ENCODE measurements at regions not wholly inside any gene's neighbourhood (a gene's known extent, or its start where the extent isn't known, plus 50 kb on each side); places are given as distances from the start of the nearest gene placed in this dataset.

DNA sequence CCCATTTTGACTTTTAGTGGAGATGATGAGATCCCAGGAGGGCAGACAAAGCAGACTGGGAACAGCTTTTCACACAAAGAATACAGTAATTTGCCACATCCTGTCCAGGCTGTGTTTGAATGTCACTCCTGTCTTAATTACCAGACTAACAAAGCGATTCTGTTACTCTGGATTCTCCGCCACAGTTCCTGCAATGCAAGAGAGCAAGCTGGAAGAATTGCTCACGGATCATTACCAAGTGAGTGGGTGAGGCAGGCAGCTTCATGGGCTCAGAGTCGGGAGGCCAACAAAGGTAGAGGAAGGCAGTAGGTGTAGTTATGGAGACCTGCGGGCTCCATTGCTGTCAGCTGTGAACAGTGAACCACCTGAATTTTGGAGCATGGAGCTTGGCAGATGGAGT lies 250.5 kb upstream of the ATP5MC3 start:
- Mint-ChIP-seq H3K27ac (ENCODE audit: unreplicated experiment) (no peak overlapping the region), H3K4me1 (ENCODE audit: unreplicated experiment) (no peaks in the 10 kb centered on the region), H3K36me3 (ENCODE audit: unreplicated experiment) (no peaks in the 10 kb centered on the region), H3K4me3 (ENCODE audit: unreplicated experiment) (no peak overlapping the region), H3K27me3 (ENCODE audit: unreplicated experiment) (no peaks in the 10 kb centered on the region), H3K9me3 (ENCODE audit: unreplicated experiment) (peaks cover 5% of the 10 kb centered on the region)
- DNase-seq (ENCODE audit: extremely low spot score, unreplicated experiment) = no peak
- no peak for TF ChIP-seq CTCF (IDR thresholded peaks at IDR 0.05)

DNA sequence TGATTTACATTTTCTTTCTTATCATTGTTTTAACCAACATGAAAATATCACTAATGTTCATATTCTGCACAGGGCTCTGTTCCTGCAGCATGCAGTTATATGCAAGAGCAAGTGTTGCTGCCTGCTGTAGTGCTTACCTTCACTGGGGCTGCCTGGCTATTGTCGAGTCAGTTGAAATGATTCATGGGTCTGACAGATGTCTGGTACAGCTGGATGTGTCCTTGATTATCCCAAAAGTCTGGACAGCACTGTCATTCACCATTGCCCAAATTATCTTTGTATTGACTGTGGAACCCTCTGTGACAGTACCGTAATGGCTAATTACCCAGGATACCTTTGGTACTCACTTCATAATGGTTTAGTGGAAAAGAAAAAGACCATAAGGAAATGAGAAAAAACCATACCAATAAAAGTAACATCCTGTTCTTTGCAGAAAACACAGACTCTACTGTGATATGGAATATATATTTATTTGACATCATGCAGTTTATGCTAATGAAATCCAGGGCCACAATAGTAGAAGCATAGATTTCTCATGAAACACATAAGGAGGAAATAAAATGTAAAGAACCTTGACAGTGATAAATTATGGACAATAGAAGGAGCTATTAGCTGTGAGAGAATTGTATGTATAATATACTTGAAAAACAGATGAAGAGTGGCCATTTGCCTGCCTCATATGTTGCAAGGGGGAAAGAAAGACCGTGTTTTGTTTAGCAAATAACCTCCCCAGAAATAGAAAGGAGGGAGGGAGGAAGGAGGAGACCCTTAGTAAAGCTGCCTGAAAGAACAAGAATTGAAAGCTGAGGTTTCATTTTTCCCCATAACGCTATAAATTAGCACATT lies 249.8 kb upstream of the ATP5MC3 start:
- Mint-ChIP-seq H3K9me3 (ENCODE audit: unreplicated experiment) (peaks cover 5% of the 10 kb centered on the region), H3K36me3 (ENCODE audit: unreplicated experiment) (no peaks in the 10 kb centered on the region), H3K27me3 (ENCODE audit: unreplicated experiment) (no peaks in the 10 kb centered on the region), H3K4me1 (ENCODE audit: unreplicated experiment) (no peaks in the 10 kb centered on the region), H3K4me3 (ENCODE audit: unreplicated experiment) (no peak overlapping the region), H3K27ac (ENCODE audit: unreplicated experiment) (no peak overlapping the region)
- no peak for DNase-seq (ENCODE audit: extremely low spot score, unreplicated experiment)
- TF ChIP-seq CTCF (IDR thresholded peaks at IDR 0.05) = no peak

DNA sequence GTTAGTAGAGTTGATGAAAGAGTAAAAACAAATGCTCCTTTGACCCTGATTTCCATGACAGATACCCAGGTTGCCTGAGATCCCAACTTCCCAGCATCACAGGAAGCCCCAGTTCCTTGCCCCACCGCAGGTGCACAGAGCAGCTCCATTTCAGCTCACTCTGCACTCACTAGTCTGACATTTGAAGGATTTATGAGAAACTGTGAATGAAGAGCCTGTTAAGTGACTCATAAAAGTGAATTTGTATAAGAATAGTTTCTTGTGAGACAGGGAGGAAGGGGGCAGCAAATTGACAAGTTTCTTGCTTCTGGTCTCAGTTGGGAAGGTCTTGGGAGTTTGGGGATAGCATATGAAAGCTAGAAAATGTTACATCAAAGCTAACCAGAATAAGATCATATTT lies 248.7 kb upstream of the ATP5MC3 start:
- no peaks in the 10 kb centered on the region for H3K36me3 Mint-ChIP-seq (ENCODE audit: unreplicated experiment)

DNA sequence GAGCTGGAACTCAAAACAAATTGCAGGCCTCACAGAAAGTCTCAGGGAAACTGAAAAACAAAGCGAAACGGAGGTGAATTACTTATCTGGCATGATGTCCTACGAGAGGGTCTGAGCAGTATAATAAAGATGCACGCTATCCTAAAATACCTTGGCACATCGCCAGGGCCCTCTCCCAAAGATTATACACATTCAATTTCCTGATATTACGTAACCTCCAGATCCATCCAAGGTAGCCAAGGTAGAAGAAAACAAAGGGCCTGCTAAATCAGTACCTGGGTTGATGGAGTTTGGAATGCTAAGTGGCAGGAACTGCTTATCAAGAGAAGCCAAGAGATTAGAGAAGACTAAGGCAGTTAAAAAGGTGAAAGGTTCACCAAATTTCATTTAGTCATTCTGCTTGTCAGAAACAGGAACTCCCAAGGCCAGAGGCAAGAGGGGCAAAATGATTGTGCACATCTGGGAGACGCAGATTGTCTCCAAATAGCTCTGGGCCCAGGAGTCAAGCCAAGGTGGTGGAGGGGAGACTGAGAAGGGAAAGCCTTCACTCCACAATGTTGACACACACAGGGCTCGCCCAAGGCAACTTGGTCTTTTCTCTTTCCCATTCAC lies 236.8 kb upstream of the ATP5MC3 start:
- H3K27ac Mint-ChIP-seq (ENCODE audit: unreplicated experiment) = no peak overlapping the region
- TF ChIP-seq CTCF (IDR thresholded peaks at IDR 0.05) = no peak
- H3K4me3 Mint-ChIP-seq (ENCODE audit: unreplicated experiment) = no peak overlapping the region
- peaks cover 7% of the 10 kb centered on the region for H3K27me3 Mint-ChIP-seq (ENCODE audit: unreplicated experiment)
- H3K9me3 Mint-ChIP-seq (ENCODE audit: unreplicated experiment) = no peaks in the 10 kb centered on the region
- no peaks in the 10 kb centered on the region for H3K4me1 Mint-ChIP-seq (ENCODE audit: unreplicated experiment)
- no peaks in the 10 kb centered on the region for H3K36me3 Mint-ChIP-seq (ENCODE audit: unreplicated experiment)
- DNase-seq (ENCODE audit: extremely low spot score, unreplicated experiment) = no peak

More for the DNA sequence above, 248.7 kb upstream of the ATP5MC3 start:
- no peaks in the 10 kb centered on the region for H3K27me3 Mint-ChIP-seq (ENCODE audit: unreplicated experiment)
- H3K4me3 Mint-ChIP-seq (ENCODE audit: unreplicated experiment) = no peak overlapping the region
- H3K9me3 Mint-ChIP-seq (ENCODE audit: unreplicated experiment) = peaks cover 5% of the 10 kb centered on the region
- no peak overlapping the region for H3K27ac Mint-ChIP-seq (ENCODE audit: unreplicated experiment)
- DNase-seq (ENCODE audit: extremely low spot score, unreplicated experiment) = no peak
- H3K4me1 Mint-ChIP-seq (ENCODE audit: unreplicated experiment) = no peaks in the 10 kb centered on the region
- no peak for TF ChIP-seq CTCF (IDR thresholded peaks at IDR 0.05)

GRCh38 chr2:175414882-175415487 lies 233.5 kb upstream of the ATP5MC3 start:
- Mint-ChIP-seq H3K4me1 (ENCODE audit: unreplicated experiment) (no peaks in the 10 kb centered on the region), H3K36me3 (ENCODE audit: unreplicated experiment) (no peaks in the 10 kb centered on the region), H3K4me3 (ENCODE audit: unreplicated experiment) (no peak overlapping the region), H3K27me3 (ENCODE audit: unreplicated experiment) (peaks cover 9% of the 10 kb centered on the region), H3K9me3 (ENCODE audit: unreplicated experiment) (no peaks in the 10 kb centered on the region), H3K27ac (ENCODE audit: unreplicated experiment) (no peak overlapping the region)
- DNase-seq (ENCODE audit: extremely low spot score, unreplicated experiment) = no peak
- peak; percentile 69 for TF ChIP-seq CTCF (IDR thresholded peaks at IDR 0.05)

All from osteocyte (in vitro differentiated cells).